ENCODE measurements at regions not wholly inside any gene's neighbourhood (a gene's known extent, or its start where the extent isn't known, plus 50 kb on each side); places are given as distances from the start of the nearest gene placed in this dataset.

- no peak for TF ChIP-seq RAD21 (IDR thresholded peaks at IDR 0.05; ENCODE audit: low read depth)
- TF ChIP-seq CTCF (IDR thresholded peaks at IDR 0.05 in 2 of 3, conservative IDR thresholded peaks at IDR 0.05 in 1 of 3; ENCODE audit: borderline replicate concordance in 1 of 3, insufficient read depth in 1 of 3, low read depth in 2 of 3, low read length in 2 of 3), result no peak
- TF ChIP-seq, protein P1, sequence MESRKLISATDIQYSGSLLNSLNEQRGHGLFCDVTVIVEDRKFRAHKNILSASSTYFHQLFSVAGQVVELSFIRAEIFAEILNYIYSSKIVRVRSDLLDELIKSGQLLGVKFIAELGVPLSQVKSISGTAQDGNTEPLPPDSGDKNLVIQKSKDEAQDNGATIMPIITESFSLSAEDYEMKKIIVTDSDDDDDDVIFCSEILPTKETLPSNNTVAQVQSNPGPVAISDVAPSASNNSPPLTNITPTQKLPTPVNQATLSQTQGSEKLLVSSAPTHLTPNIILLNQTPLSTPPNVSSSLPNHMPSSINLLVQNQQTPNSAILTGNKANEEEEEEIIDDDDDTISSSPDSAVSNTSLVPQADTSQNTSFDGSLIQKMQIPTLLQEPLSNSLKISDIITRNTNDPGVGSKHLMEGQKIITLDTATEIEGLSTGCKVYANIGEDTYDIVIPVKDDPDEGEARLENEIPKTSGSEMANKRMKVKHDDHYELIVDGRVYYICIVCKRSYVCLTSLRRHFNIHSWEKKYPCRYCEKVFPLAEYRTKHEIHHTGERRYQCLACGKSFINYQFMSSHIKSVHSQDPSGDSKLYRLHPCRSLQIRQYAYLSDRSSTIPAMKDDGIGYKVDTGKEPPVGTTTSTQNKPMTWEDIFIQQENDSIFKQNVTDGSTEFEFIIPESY (IDR thresholded peaks at IDR 0.05; ENCODE audit: extremely low read depth, insufficient replicate concordance, low read length), result no peak
- no peak for TF ChIP-seq ZFX (IDR thresholded peaks at IDR 0.05)
- no peak for TF ChIP-seq POLR2A (IDR thresholded peaks at IDR 0.05; ENCODE audit: borderline replicate concordance, extremely low read depth, insufficient read depth, insufficient read length)
Observed at GRCh38 chr22:48065892-48066291, 1303.4 kb downstream of the TBC1D22A start.
